GM23248 (cell line): ENCODE measurements at regions not wholly inside any gene's neighbourhood (a gene's known extent, or its start where the extent isn't known, plus 50 kb on each side); places are given as distances from the start of the nearest gene placed in this dataset.

Experiments
- EZH2 ChIP-seq: fragments of 200-600 bp; sonication (generic); IDR thresholded peaks from 2 replicates; pipeline ENCODE4 v1.6.1; 2018; ENCODE audit warnings: antibody characterized with exemption, mild to moderate bottlenecking; ENCODE audit not compliant: insufficient read depth, poor library complexity, severe bottlenecking
- EZH2phosphoT487 ChIP-seq: fragments of 200-600 bp; sonication (generic); IDR thresholded peaks from 2 replicates; pipeline ENCODE4 v1.6.1; 2018; ENCODE audit warnings: antibody characterized with exemption, moderate library complexity, mild to moderate bottlenecking, low read depth; ENCODE audit not compliant: insufficient read depth

GRCh38 chr11:31879681-31880080 lies 68.6 kb upstream of the PAX6 start:
- no peak for TF ChIP-seq EZH2
- TF ChIP-seq EZH2phosphoT487 = no peak
